ENCODE measurements at regions not wholly inside any gene's neighbourhood (a gene's known extent, or its start where the extent isn't known, plus 50 kb on each side); places are given as distances from the start of the nearest gene placed in this dataset.

- Mint-ChIP-seq H3K27ac (no peak overlapping the region), H3K4me3 (no peak overlapping the region), H3K27me3 (no peaks in the 10 kb centered on the region), H3K4me1 (no peaks in the 10 kb centered on the region), H3K9me3 (ENCODE audit: insufficient read depth) (no peaks in the 10 kb centered on the region)
- H3K4me2 ChIP-seq (replicated peaks; ENCODE audit: low read depth, low read length, poor library complexity, severe bottlenecking) = no peak overlapping the region
- H3K9ac ChIP-seq (ENCODE audit: low read length) = no peak overlapping the region
- ATAC-seq (ENCODE audit: low read depth) = no peak
- CTCF ChIA-PET = no interaction called here
- no peaks in the 10 kb centered on the region for H3K4me1 ChIP-seq (ENCODE audit: control insufficient read depth in 2 of 2, insufficient read depth in 2 of 2, low read length in 2 of 2)
- TF ChIP-seq, protein P1, sequence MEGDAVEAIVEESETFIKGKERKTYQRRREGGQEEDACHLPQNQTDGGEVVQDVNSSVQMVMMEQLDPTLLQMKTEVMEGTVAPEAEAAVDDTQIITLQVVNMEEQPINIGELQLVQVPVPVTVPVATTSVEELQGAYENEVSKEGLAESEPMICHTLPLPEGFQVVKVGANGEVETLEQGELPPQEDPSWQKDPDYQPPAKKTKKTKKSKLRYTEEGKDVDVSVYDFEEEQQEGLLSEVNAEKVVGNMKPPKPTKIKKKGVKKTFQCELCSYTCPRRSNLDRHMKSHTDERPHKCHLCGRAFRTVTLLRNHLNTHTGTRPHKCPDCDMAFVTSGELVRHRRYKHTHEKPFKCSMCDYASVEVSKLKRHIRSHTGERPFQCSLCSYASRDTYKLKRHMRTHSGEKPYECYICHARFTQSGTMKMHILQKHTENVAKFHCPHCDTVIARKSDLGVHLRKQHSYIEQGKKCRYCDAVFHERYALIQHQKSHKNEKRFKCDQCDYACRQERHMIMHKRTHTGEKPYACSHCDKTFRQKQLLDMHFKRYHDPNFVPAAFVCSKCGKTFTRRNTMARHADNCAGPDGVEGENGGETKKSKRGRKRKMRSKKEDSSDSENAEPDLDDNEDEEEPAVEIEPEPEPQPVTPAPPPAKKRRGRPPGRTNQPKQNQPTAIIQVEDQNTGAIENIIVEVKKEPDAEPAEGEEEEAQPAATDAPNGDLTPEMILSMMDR (IDR thresholded peaks at IDR 0.05) = no peak
- TF ChIP-seq EZH2 (IDR thresholded peaks at IDR 0.05; ENCODE audit: borderline replicate concordance, insufficient read depth, low read depth, low read length, poor library complexity, severe bottlenecking) = no peak
- no peak overlapping the region for H3K27ac ChIP-seq (ENCODE audit: low read length in 2 of 2)
- H4K20me1 ChIP-seq (ENCODE audit: control insufficient read depth, insufficient read depth, low read length, poor library complexity, severe bottlenecking) = no peaks in the 10 kb centered on the region
- no peaks in the 10 kb centered on the region for H3K36me3 ChIP-seq (replicated peaks in 1 of 2; ENCODE audit: control extremely low read depth in 1 of 2, control insufficient read depth in 1 of 2, extremely low read depth in 1 of 2, insufficient read depth in 2 of 2, low read length in 1 of 2)
- 68% methylated on average over 5 of the region's 6 CpGs for WGBS (ENCODE audit: insufficient coverage)
- H3K9me3 ChIP-seq (ENCODE audit: control extremely low read depth in 1 of 3, control insufficient read depth in 2 of 3, insufficient read depth in 1 of 3, low read length in 2 of 3) = no peaks in the 10 kb centered on the region
- intact Hi-C loops (cut with micrococcal nuclease) = no loop called here
- no peaks in the 10 kb centered on the region for H3K27me3 ChIP-seq (replicated peaks in 1 of 4; ENCODE audit: control extremely low read depth in 1 of 4, control insufficient read depth in 3 of 4, insufficient read depth in 4 of 4, low read length in 3 of 4)
- DNase-seq = no peak
- POLR2A ChIA-PET = no interaction called here
- no peak overlapping the region for H2AFZ ChIP-seq (ENCODE audit: insufficient read depth, low read depth, low read length, poor library complexity, severe bottlenecking)
- no peak overlapping the region for H3K4me3 ChIP-seq (ENCODE audit: control extremely low read depth in 1 of 5, extremely low read depth in 1 of 5, insufficient read depth in 1 of 5, low read depth in 2 of 5, low read length in 4 of 5)
- H3K79me2 ChIP-seq (ENCODE audit: control insufficient read depth, insufficient read depth, low read length) = no peaks in the 10 kb centered on the region
These were observed 196.7 kb downstream of the IPMK start for GRCh38 chr10:58070956-58071355.

DNA sequence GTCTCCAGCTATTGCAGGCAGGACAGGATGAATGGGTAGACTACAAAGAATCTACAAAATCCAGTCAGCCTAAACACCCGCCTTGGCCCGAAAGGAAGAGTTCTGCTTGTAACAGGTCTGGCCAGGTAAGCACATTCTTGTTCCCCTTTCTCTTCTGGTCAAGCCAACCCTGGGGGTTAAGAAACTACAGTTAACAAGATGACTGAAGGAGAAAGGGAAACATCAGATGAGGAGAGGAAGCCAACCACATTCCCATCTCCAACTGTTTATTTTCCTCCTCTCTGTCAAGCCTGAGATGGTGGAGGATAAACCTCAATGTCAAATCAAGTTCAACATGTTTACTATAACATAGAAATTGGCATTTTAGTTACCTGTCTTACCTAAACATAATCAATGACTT, 198.9 kb downstream of the IPMK start:
- CTCF ChIA-PET = no interaction called here
- H3K36me3 ChIP-seq (replicated peaks in 1 of 2; ENCODE audit: control extremely low read depth in 1 of 2, control insufficient read depth in 1 of 2, extremely low read depth in 1 of 2, insufficient read depth in 2 of 2, low read length in 1 of 2) = no peaks in the 10 kb centered on the region
- no peak overlapping the region for H3K4me3 ChIP-seq (ENCODE audit: control extremely low read depth in 1 of 5, extremely low read depth in 1 of 5, insufficient read depth in 1 of 5, low read depth in 2 of 5, low read length in 4 of 5)
- H3K27ac Mint-ChIP-seq = no peak overlapping the region
- H3K4me3 Mint-ChIP-seq = no peak overlapping the region
- ATAC-seq (ENCODE audit: low read depth) = no peak
- POLR2A ChIA-PET = no interaction called here
- intact Hi-C loops (cut with micrococcal nuclease) = no loop called here
- no peaks in the 10 kb centered on the region for H4K20me1 ChIP-seq (ENCODE audit: control insufficient read depth, insufficient read depth, low read length, poor library complexity, severe bottlenecking)
- no peak overlapping the region for H3K9ac ChIP-seq (ENCODE audit: low read length)
- no peak for DNase-seq
- H3K9me3 ChIP-seq (ENCODE audit: control extremely low read depth in 1 of 3, control insufficient read depth in 2 of 3, insufficient read depth in 1 of 3, low read length in 2 of 3) = no peaks in the 10 kb centered on the region
- H3K27ac ChIP-seq (ENCODE audit: low read length in 2 of 2) = no peak overlapping the region
- no peaks in the 10 kb centered on the region for H3K4me1 ChIP-seq (ENCODE audit: control insufficient read depth in 2 of 2, insufficient read depth in 2 of 2, low read length in 2 of 2)
- TF ChIP-seq, protein P1 (IDR thresholded peaks at IDR 0.05) = no peak
- no peak for TF ChIP-seq EZH2 (IDR thresholded peaks at IDR 0.05; ENCODE audit: borderline replicate concordance, insufficient read depth, low read depth, low read length, poor library complexity, severe bottlenecking)
- peaks cover 4% of the 10 kb centered on the region for H3K27me3 Mint-ChIP-seq
- no peak overlapping the region for H2AFZ ChIP-seq (ENCODE audit: insufficient read depth, low read depth, low read length, poor library complexity, severe bottlenecking)
- no peaks in the 10 kb centered on the region for H3K79me2 ChIP-seq (ENCODE audit: control insufficient read depth, insufficient read depth, low read length)
- no peaks in the 10 kb centered on the region for H3K4me1 Mint-ChIP-seq
- no peak overlapping the region for H3K4me2 ChIP-seq (replicated peaks; ENCODE audit: low read depth, low read length, poor library complexity, severe bottlenecking)
- no peaks in the 10 kb centered on the region for H3K9me3 Mint-ChIP-seq (ENCODE audit: insufficient read depth)
- no CpG with 5 or more reads among the region's 2 CpGs for WGBS (ENCODE audit: insufficient coverage)
- no peaks in the 10 kb centered on the region for H3K27me3 ChIP-seq (replicated peaks in 1 of 4; ENCODE audit: control extremely low read depth in 1 of 4, control insufficient read depth in 3 of 4, insufficient read depth in 4 of 4, low read length in 3 of 4)
